Myocyte (in vitro differentiated cells): ENCODE measurements at regions not wholly inside any gene's neighbourhood (a gene's known extent, or its start where the extent isn't known, plus 50 kb on each side); places are given as distances from the start of the nearest gene placed in this dataset. TPM values are rescaled to one million over a fixed set of nuclear protein-coding genes. Genes with fewer than 3 reads are reported as not detected.

Experiments used
- DNase-seq: peaks from one replicate; pipeline ENCODE4 v3.0.0-alpha.2; 2012; ENCODE audit warnings: low read depth
- microRNA-seq: library from miRNA; unstranded; fragments of <30 nt; microRNA quantifications from one replicate; pipeline ENCODE4, GENCODE V29; 2016

GRCh38 chr6:90668141-90668540 lies 81.3 kb upstream of the MAP3K7 start:
- no peak for DNase-seq

DNA sequence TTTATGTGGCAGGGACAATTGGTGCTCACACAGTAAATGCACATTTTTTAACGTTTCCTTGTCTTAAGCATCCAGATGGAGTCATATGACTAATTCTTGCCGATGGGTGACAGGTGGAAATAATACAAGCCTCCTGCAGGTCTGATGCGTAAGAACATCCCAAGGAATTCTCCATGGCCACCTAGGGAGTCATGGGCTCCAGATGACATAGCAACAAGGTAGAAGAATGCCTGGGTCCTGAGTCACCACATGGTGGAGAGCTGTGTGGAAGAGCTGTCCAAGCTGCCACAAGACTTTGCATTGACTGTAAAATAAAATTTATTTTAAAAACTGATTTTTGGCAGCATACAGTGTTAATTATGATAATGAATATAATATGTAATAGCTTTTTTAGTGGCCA lies 77.0 kb upstream of the MAP3K7 start:
- DNase-seq, result no peak

GRCh38 chr6:90663106-90663505 lies 76.2 kb upstream of the MAP3K7 start:
- no peak for DNase-seq

DNA sequence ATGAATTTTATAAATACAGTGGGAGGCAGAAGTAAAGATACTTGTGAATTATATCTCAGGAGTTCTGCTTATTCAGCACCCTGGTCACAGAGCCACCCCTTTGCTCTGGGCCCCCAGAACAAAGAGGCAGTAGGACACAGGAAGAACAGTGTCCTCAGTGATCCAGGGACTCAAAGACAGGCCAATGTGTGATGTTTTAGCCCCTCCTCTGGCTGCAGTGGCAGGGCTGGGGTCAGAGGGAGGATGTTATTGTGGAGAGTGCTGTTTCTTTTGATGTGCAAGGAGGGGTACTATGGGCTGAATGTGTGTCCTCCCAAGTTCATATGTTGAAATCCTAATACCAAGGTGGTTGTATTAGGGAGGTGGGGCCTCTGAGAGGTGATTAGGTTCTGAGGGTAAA lies 74.1 kb upstream of the MAP3K7 start:
- DNase-seq, result no peak

DNA sequence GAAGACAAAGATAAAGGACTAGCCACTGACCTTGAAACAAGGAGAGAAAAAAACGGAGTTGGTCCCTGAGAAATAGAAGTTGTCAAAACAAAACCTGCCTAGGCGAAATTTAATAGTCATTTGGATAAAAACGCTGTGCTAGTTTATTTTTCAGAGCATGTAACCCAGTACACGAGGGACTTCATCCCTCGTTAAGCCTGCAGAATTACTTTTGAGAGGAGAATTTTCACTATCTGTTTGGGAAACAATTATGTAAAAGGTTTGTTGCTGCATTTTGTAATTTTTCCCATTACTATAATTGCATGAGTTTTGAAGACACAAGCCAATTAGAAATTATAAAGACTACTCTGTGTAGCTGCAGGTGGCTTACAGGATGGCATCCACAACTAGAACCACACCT lies 71.6 kb upstream of the MAP3K7 start:
- DNase-seq, result no peak

DNA sequence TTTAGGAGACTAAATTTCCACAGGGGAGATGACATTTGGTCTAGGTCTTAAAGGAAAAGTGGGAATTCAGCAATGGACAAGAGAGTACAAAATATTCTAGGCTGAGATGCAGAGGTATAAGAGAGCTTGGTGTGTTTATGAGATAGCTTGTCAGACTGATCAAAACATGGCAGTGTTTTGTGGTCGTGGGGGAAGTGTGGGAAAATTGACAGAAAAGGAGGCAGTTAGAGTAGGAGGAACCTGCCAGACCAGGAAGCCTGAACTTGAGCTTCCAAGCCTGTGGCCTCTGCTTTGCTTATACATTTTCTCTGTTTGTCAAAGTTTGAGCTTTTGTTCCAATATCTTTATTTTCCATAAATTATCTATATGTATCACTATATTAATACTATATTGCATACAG lies 69.5 kb upstream of the MAP3K7 start:
- no peak for DNase-seq

DNA sequence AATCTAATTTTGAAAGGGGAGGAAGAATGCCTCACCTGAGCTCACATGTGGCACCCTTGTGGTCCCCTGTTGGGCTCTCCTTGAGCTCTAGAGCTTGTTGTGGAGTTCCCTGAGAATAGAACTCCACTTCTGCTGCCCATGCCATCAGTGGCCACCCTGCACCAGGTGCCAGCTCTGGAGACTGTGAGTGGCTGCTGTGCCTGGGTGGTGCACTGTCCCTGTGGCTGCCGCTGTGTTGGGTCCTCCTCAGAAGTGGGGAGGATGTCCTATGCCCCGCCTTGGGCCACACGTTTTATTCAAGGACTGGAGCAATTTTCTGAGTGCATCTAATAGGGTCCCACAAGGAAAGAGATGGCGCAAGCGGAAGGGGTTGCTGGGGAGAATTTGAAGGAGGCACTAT lies 67.9 kb upstream of the MAP3K7 start:
- DNase-seq, result no peak

GRCh38 chr6:90654166-90654565 lies 67.3 kb upstream of the MAP3K7 start:
- DNase-seq, result no peak

- DNase-seq, result no peak
These were observed 66.9 kb upstream of the MAP3K7 start for GRCh38 chr6:90653750-90654149.

GRCh38 chr6:90650041-90650940 lies 63.4 kb upstream of the MAP3K7 start:
- DNase-seq, result no peak

GRCh38 chr6:90648873-90649272 lies 62.0 kb upstream of the MAP3K7 start:
- DNase-seq, result no peak

- DNase-seq, result no peak
These were observed 60.1 kb upstream of the MAP3K7 start for GRCh38 chr6:90646940-90647339.

- no peak for DNase-seq
These were observed 58.8 kb upstream of the MAP3K7 start for GRCh38 chr6:90645634-90646033.

DNA sequence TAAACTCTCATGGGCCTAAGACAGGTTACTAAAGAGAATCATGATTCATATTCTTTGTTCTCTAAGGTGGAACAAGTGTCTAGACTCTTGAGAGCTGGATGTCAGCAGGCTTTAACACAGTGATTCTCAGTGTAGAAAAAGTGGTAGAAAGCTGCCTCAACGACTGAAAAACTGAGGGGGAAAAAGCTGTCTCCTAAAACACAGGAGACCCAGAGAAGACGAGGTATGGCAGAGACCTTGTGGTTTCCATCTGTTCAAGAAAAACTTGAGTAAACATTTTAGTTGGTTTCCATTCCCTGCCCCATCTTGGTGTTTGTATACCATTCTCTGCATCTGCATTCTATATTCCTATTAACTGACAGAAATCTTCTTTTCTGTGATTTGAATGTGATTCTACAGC lies 57.6 kb upstream of the MAP3K7 start:
- no peak for DNase-seq

DNA sequence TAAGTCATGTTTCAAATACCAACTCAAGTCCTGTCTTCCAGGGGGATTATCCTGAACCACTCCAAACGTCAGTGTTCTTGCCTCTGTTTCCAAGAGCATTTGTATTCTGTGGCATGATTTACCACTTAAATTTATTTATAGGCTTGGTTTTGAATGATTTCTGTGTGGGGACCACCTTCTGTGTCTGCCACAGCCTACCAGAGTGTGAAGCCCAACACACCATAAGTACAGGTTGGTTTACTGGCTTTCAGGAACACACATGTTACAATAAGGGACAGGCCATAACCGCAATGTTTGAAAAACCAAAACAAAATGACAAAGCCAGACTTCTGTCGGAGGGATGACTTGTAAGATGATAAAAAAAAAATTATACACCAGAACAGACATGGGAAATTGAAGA lies 56.5 kb upstream of the MAP3K7 start:
- peak; percentile 26 for DNase-seq

GRCh38 chr6:90637320-90637719 lies 50.4 kb upstream of the MAP3K7 start:
- no peak for DNase-seq

Small RNA genes lying in the stretch of these regions (microRNA-seq; reads per million reads assigned to microRNA genes)
- not detected for gene MIR4643
